ENCODE measurements at regions not wholly inside any gene's neighbourhood (a gene's known extent, or its start where the extent isn't known, plus 50 kb on each side); places are given as distances from the start of the nearest gene placed in this dataset.
"Not testable (repeated sequence)": the region's sequence is repeated elsewhere in the genome, so short reads cannot be mapped to it uniquely, and the experiment has no call there.

DNA sequence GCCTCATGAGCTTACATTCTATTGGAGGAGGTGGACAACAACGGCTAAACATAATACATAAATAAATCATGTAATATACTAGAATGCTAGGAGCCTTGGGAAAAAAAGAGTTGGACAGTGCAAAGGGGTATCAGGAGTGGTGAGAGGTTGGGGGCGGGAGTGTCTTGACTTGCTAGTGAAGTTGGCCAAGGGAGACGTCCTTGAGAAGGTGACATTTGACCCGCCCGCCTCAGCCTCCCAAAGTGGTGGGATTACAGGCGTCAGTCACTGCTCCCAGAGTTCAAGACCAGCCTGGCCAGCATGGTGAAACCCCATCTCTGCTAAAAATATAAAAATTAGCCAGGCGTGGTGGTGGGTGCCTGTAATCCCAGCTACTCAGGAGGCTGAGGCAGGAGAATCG lies 172.2 kb upstream of the WSCD1 start:
- not testable (repeated sequence) for DNase-seq (ENCODE audit: low spot score in 2 of 2); H3K9me3 Mint-ChIP-seq; H3K4me1 Mint-ChIP-seq; H3K36me3 Mint-ChIP-seq (ENCODE audit: insufficient read depth); H3K4me3 Mint-ChIP-seq; ATAC-seq (replicated peaks; ENCODE audit: extremely low read depth, poor library complexity, severe bottlenecking); H3K27ac Mint-ChIP-seq (ENCODE audit: low read depth)
- peaks cover 24% of the 10 kb centered on the region for H3K27me3 Mint-ChIP-seq

DNA sequence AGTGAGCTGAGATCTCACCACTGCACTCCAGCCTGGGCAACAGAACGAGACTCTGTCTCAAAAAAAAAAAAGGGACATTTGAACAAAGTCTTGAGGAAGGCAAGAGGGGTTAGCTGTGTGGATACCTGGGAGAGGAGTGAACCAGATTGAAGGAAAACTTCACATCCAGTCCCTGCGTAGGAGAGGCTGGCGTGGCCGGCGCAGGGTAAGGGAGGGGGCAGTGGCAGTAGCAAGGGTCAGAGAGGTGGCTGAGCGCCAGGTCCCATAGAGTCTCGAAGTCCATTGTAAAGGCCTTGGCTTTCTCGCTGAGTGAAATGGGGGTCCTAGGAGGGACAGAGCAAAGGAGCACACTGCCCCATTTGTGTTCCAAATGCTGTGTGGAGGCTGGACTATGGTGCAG lies 171.8 kb upstream of the WSCD1 start:
- no peak for DNase-seq (ENCODE audit: low spot score in 2 of 2)
- Mint-ChIP-seq H3K4me1 (no peaks in the 10 kb centered on the region), H3K9me3 (no peaks in the 10 kb centered on the region), H3K27me3 (peaks cover 20% of the 10 kb centered on the region), H3K4me3 (no peak overlapping the region), H3K27ac (ENCODE audit: low read depth) (no peak overlapping the region), H3K36me3 (ENCODE audit: insufficient read depth) (no peaks in the 10 kb centered on the region)
- no peak for ATAC-seq (replicated peaks; ENCODE audit: extremely low read depth, poor library complexity, severe bottlenecking)

DNA sequence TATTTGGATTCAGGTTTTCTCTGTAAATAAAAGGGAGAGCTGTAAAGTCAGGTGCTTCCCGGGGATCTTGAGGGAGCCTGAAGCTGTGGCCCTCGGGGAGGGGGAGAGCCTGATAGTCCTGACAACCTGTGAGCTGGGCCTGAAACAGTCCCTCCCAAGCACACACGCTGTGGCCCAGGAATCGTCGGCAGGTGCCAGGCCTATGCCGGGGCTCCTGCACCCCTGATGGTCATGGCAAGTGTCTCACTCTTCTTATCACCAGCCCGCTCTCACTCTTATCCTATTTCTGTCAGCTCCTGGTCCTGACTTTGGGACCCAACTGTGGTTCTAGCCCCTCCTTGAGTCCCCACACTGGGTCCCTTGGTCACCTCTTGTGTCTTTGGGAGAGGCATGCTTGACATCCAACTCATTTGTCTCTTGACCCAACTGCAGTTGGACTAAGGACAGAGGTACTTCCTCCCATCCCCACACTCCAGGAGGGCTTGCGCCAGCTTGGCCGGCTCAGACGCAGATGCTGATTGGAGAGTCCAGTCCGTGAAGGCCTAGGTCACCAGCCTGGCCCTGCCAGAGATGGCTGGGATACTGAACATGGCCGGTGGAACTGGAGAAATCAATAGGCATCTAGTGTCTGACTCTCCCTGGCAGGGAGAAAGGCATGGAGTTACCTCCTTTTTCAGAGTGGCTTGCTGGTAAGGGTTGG lies 170.5 kb upstream of the WSCD1 start:
- DNase-seq (ENCODE audit: low spot score in 2 of 2) (no peak), ATAC-seq (replicated peaks; ENCODE audit: extremely low read depth, poor library complexity, severe bottlenecking) (no peak)
- no peak overlapping the region for H3K4me3 Mint-ChIP-seq
- no peaks in the 10 kb centered on the region for H3K4me1 Mint-ChIP-seq
- H3K27ac Mint-ChIP-seq (ENCODE audit: low read depth): no peak overlapping the region
- H3K27me3 Mint-ChIP-seq: peaks cover 16% of the 10 kb centered on the region
- peaks cover 1% of the 10 kb centered on the region for H3K9me3 Mint-ChIP-seq
- H3K36me3 Mint-ChIP-seq (ENCODE audit: insufficient read depth): no peaks in the 10 kb centered on the region

DNA sequence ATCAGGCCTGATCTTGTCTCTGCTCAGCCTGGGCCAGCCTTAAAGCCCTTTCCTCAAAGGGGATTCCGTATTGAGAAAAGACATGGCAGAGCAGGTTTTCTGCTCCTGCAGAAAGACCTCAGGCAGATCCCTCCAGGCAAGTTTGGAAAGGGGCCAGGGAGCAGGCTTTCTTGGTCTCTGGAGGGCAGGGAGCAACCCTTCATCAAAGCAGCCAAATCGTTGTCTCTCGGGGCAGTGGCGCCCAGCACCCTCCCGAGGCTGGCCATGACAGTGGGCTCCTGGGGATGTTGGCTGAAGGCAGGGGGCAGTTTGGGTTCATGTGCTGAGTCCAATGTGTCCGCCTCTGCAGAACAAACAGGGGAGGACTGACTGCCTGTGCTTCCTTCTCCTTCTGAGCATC lies 168.4 kb upstream of the WSCD1 start:
- ATAC-seq (replicated peaks; ENCODE audit: extremely low read depth, poor library complexity, severe bottlenecking) (no peak), DNase-seq (ENCODE audit: low spot score in 2 of 2) (no peak)
- H3K27ac Mint-ChIP-seq (ENCODE audit: low read depth): no peak overlapping the region
- peaks cover 12% of the 10 kb centered on the region for H3K27me3 Mint-ChIP-seq
- no peaks in the 10 kb centered on the region for H3K4me1 Mint-ChIP-seq
- H3K9me3 Mint-ChIP-seq: peaks cover 7% of the 10 kb centered on the region
- H3K4me3 Mint-ChIP-seq: no peak overlapping the region
- H3K36me3 Mint-ChIP-seq (ENCODE audit: insufficient read depth): no peaks in the 10 kb centered on the region

DNA sequence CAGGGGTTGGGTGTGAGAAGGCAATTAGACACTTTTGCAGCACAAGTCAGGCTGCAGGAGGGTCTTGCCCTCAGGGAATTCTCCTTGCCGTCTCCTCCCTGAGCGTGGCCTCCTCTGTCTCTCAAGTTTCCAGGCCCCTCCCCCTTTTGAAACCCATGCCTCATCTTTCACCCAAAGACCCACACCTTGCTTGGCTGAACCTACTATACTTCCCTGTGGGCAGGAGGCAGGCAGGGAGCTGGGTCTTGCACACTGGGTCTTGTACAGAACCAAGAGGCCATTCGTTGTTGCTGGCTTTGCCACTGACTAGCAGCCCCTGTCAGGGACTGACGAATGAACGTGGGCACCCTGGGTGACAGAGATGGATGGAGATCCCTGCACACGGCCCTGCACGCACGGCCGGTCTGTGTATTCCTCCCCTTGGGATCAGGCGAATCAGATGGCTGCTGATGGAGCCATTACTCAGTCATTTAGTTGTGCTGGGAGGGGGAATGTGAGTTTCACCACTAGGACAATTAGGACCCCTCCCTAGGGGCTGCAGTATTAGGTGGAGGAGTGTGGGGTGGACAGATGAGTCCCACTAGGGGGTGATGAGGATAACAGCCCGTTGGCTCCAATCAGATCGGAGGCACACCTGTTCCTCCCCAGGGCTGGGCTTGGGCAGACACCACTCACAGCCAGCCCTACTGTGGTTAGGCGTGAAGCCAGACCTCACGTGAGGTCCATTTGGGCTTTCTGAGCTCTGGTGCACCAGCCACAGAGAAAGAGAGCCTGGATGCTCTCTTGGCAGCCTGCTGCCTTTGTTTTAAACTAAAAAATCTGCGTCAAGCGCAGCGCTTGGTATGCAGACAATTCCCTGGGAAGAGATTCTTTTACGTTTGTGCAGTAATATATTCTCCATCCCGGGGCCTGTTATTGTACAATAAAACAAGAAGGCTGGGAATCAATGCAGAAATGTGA lies 167.7 kb upstream of the WSCD1 start:
- Mint-ChIP-seq H3K9me3 (peaks cover 7% of the 10 kb centered on the region), H3K4me1 (no peaks in the 10 kb centered on the region), H3K4me3 (no peak overlapping the region), H3K36me3 (ENCODE audit: insufficient read depth) (no peaks in the 10 kb centered on the region), H3K27me3 (peaks cover 12% of the 10 kb centered on the region), H3K27ac (ENCODE audit: low read depth) (no peak overlapping the region)
- ATAC-seq (replicated peaks; ENCODE audit: extremely low read depth, poor library complexity, severe bottlenecking): no peak
- DNase-seq (ENCODE audit: low spot score in 2 of 2): no peak

DNA sequence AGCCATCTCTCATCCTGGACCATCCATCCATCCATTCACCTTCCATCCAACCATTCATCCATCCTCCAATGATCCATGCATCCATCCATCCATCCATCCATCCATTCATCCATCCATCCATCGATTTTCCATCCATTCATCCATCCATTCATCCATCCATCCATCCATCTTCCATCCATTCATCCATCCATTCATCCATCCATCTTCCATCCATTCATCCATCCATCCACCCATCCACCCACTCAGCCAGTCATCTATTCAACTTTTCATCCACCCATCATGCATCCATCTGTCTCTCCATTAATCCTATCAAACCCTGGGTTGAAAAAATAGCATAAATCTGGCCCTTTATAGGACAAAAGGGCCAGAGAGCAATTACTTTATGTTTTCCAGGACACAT lies 158.3 kb upstream of the WSCD1 start:
- Mint-ChIP-seq H3K9me3 (no peaks in the 10 kb centered on the region), H3K27ac (ENCODE audit: low read depth) (no peak overlapping the region), H3K36me3 (ENCODE audit: insufficient read depth) (no peaks in the 10 kb centered on the region), H3K4me3 (no peak overlapping the region), H3K27me3 (peaks cover under 1% of the 10 kb centered on the region), H3K4me1 (no peaks in the 10 kb centered on the region)
- DNase-seq (ENCODE audit: low spot score in 2 of 2) (no peak), ATAC-seq (replicated peaks; ENCODE audit: extremely low read depth, poor library complexity, severe bottlenecking) (no peak)

DNA sequence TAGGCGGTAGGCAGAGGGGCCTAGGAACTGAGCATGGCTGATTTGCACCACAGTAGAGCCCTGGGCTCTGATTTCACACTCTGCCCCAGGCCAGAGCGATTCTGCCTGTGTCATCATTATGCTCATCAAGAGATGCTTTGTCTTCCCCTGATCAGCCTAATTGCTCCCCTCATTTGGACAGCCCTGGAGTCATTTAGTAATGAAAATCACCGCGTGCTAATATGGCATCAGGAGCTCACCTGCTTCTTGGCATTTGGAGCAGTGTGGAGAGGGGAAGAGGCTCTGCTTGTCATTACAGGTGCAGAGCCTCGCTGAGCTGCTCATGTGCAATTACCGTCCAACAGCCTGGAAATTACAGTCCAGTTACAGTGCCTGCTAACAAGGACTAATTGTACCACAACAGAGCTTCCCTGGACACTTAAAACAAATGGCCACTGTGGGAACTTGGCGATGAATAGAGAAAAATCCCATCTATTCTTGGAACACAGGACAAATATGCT lies 157.1 kb upstream of the WSCD1 start:
- H3K36me3 Mint-ChIP-seq (ENCODE audit: insufficient read depth): no peaks in the 10 kb centered on the region
- peaks cover 10% of the 10 kb centered on the region for H3K27me3 Mint-ChIP-seq
- no peak overlapping the region for H3K4me3 Mint-ChIP-seq
- no peak overlapping the region for H3K27ac Mint-ChIP-seq (ENCODE audit: low read depth)
- no peaks in the 10 kb centered on the region for H3K9me3 Mint-ChIP-seq
- H3K4me1 Mint-ChIP-seq: no peaks in the 10 kb centered on the region
- ATAC-seq (replicated peaks; ENCODE audit: extremely low read depth, poor library complexity, severe bottlenecking): no peak
- DNase-seq (ENCODE audit: low spot score in 2 of 2): no peak

DNA sequence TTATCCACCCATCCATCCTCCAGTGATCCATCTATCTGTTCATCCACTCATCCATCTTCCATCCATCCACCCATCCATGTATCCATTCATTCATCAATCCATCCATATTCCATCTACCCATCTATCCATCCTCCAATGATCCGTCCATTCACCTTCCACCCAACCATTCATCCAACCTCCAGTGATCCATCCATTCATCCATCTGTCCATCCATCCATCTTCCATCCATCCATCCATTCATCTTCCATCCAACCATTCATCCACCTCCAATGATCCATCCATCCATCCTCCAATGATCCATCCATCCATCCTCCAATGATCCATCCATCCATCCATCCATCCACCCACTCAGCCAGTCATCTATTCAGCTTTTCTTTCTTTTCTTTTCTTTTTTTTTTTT lies 156.5 kb upstream of the WSCD1 start:
- H3K36me3 Mint-ChIP-seq (ENCODE audit: insufficient read depth): no peaks in the 10 kb centered on the region
- no peak for DNase-seq (ENCODE audit: low spot score in 2 of 2)
- no peak overlapping the region for H3K27ac Mint-ChIP-seq (ENCODE audit: low read depth)
- no peaks in the 10 kb centered on the region for H3K9me3 Mint-ChIP-seq
- peaks cover 10% of the 10 kb centered on the region for H3K27me3 Mint-ChIP-seq
- ATAC-seq (replicated peaks; ENCODE audit: extremely low read depth, poor library complexity, severe bottlenecking): no peak
- H3K4me1 Mint-ChIP-seq: no peaks in the 10 kb centered on the region
- no peak overlapping the region for H3K4me3 Mint-ChIP-seq

DNA sequence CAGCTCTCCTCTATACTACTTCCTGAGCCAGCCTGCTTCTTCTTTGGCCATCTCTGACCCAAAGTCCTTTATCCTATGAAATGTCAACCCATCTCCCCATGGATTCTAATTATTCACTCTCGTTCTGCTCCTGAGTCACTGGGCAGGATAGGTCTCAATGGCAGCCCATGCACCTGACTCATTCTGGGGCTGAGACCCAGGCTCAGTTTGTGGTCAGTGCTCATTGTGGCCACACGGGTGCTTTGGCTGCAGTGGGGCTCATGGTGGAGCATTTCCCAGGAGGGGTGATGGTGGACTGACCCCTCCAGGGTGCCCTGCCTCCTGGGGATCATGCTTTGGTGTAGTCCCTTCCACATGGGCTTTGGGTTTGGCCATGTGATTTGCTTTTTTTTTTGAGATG lies 154.8 kb upstream of the WSCD1 start:
- DNase-seq (ENCODE audit: low spot score in 2 of 2): no peak
- no peaks in the 10 kb centered on the region for H3K36me3 Mint-ChIP-seq (ENCODE audit: insufficient read depth)
- H3K27ac Mint-ChIP-seq (ENCODE audit: low read depth): no peak overlapping the region
- no peak overlapping the region for H3K4me3 Mint-ChIP-seq
- no peak for ATAC-seq (replicated peaks; ENCODE audit: extremely low read depth, poor library complexity, severe bottlenecking)
- H3K4me1 Mint-ChIP-seq: no peaks in the 10 kb centered on the region
- H3K9me3 Mint-ChIP-seq: no peaks in the 10 kb centered on the region
- peaks cover 27% of the 10 kb centered on the region for H3K27me3 Mint-ChIP-seq

DNA sequence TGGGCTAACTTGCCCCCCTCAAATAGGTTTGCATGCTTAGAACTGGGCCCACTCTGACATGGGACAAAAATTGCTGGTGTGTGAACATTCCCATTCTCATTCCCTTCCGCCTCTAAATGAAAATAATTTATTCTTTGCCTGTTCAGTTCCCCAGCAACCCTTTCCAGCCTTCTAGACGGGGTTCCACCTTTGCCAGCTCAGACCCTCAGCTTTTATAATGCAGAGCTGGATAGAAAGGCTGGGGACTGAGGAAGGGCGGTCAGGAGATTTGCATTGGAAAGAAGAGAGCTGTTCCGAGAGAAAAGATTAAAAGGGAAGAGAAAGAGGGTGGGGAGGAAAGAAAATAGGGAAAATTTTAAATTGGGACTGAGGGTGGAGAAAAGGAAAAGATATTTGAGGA lies 151.1 kb upstream of the WSCD1 start:
- no peak overlapping the region for H3K4me3 Mint-ChIP-seq
- H3K4me1 Mint-ChIP-seq: peaks cover 8% of the 10 kb centered on the region
- no peak for ATAC-seq (replicated peaks; ENCODE audit: extremely low read depth, poor library complexity, severe bottlenecking)
- peaks cover 45% of the 10 kb centered on the region for H3K27me3 Mint-ChIP-seq
- no peak for DNase-seq (ENCODE audit: low spot score in 2 of 2)
- no peak overlapping the region for H3K27ac Mint-ChIP-seq (ENCODE audit: low read depth)
- no peaks in the 10 kb centered on the region for H3K9me3 Mint-ChIP-seq
- H3K36me3 Mint-ChIP-seq (ENCODE audit: insufficient read depth): no peaks in the 10 kb centered on the region

DNA sequence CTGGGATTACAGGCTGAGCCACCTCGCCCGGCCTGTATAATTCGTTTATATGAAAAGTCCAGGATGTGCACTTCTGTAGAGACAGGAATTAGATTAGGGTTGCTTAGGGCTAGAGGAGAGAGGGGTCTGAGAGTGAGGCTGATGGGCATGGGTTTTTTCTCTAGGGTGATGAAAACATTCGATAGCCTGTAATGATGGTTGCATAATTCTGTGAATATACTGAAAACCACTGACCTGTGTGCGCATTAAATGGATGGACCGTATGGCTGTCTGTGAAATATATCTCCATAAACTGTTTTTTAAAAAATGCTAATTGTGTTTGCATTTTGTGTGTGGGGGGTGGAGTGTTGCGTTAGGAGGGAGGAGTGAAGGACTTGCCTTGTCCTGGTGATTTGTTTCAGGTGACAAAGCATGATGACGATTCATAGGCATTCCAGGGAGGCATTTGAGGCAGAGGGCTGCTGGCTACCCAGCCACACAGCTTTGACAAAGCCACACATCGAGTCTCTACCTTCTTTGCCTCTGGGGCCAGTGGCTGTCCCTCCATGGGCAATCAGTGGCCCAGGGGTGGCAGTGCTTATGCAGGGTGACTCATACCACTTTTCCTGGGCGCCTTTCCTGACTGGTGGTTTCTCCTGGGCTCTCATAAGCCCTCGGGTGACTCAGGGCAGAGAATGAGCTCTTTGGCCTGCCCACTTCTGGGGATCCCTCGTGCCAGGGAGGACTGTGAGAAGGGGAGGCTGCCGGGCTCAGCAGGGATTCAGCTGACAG lies 148.5 kb upstream of the WSCD1 start:
- DNase-seq (ENCODE audit: low spot score in 2 of 2): no peak
- H3K4me1 Mint-ChIP-seq: peaks cover 8% of the 10 kb centered on the region
- ATAC-seq (replicated peaks; ENCODE audit: extremely low read depth, poor library complexity, severe bottlenecking): no peak
- no peak overlapping the region for H3K27ac Mint-ChIP-seq (ENCODE audit: low read depth)
- H3K36me3 Mint-ChIP-seq (ENCODE audit: insufficient read depth): no peaks in the 10 kb centered on the region
- peaks cover 45% of the 10 kb centered on the region for H3K27me3 Mint-ChIP-seq
- no peak overlapping the region for H3K4me3 Mint-ChIP-seq
- H3K9me3 Mint-ChIP-seq: no peaks in the 10 kb centered on the region

DNA sequence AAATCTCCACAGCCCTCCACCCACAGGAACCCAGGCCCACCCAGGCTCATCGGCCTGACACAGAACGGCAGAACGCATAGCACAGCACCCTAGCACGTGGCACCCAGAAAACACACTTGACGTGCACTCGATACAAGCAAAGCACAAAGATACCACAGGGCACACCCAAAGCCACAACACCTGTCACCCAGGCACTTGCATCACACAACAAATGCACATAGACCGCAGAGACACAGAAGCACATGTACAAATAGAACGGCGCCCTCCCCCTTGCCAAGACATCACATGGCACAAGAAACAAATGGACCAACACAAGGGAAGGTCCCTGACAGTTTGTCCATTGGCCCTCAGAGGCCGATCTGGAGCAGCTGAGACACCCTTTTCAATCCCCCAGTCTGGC lies 147.7 kb upstream of the WSCD1 start:
- H3K27ac Mint-ChIP-seq (ENCODE audit: low read depth): peak overlapping the region; percentile 81
- peaks cover 45% of the 10 kb centered on the region for H3K27me3 Mint-ChIP-seq
- ATAC-seq (replicated peaks; ENCODE audit: extremely low read depth, poor library complexity, severe bottlenecking) (no peak), DNase-seq (ENCODE audit: low spot score in 2 of 2) (no peak)
- no peaks in the 10 kb centered on the region for H3K36me3 Mint-ChIP-seq (ENCODE audit: insufficient read depth)
- H3K4me1 Mint-ChIP-seq: peaks cover 8% of the 10 kb centered on the region
- H3K4me3 Mint-ChIP-seq: no peak overlapping the region
- H3K9me3 Mint-ChIP-seq: no peaks in the 10 kb centered on the region

Data from central memory CD8-positive, alpha-beta T cell (primary cell).